ENCODE measurements at regions not wholly inside any gene's neighbourhood (a gene's known extent, or its start where the extent isn't known, plus 50 kb on each side); places are given as distances from the start of the nearest gene placed in this dataset.
"Not testable (repeated sequence)": the region's sequence is repeated elsewhere in the genome, so short reads cannot be mapped to it uniquely, and the experiment has no call there.

- H3K4me1 ChIP-seq, result no peaks in the 10 kb centered on the region
- intact Hi-C loops (cut with DNase I), result loop anchor here (10.0 kb wide), 1 partner anchor 203 kb away; no protein-coding TSS in a partner anchor
Measured at GRCh38 chr16:72457243-72457940, 285.4 kb upstream of the PMFBP1 start.

GRCh38 chr16:72455743-72456659 is 284.0 kb upstream of the PMFBP1 start:
- no peak for TF ChIP-seq POLR2A (IDR thresholded peaks at IDR 0.05)
- no peak for TF ChIP-seq POLR2AphosphoS5 (IDR thresholded peaks at IDR 0.05; ENCODE audit: insufficient read depth in 1 of 2, low read depth in 1 of 2)
- no peak for TF ChIP-seq CTCF (IDR thresholded peaks at IDR 0.05)
- intact Hi-C loops (cut with DNase I), result loop anchor here (10.0 kb wide), 1 partner anchor 201 kb away; no protein-coding TSS in a partner anchor
- Histone ChIP-seq H3K27me3 (no peaks in the 10 kb centered on the region), H3K4me3 (no peak overlapping the region), H3K9me3 (no peaks in the 10 kb centered on the region), H3K27ac (no peak overlapping the region), H3K4me1 (no peaks in the 10 kb centered on the region), H3K36me3 (no peaks in the 10 kb centered on the region)
- no peak for DNase-seq (ENCODE audit: extremely low spot score in 2 of 2)

More at GRCh38 chr16:72457243-72457940, 285.4 kb upstream of the PMFBP1 start:
- DNase-seq (ENCODE audit: extremely low spot score in 2 of 2), result no peak
- Histone ChIP-seq H3K4me3 (no peak overlapping the region), H3K9me3 (no peaks in the 10 kb centered on the region), H3K27ac (no peak overlapping the region), H3K36me3 (no peaks in the 10 kb centered on the region), H3K27me3 (no peaks in the 10 kb centered on the region)
- no peak for TF ChIP-seq POLR2AphosphoS5 (IDR thresholded peaks at IDR 0.05; ENCODE audit: insufficient read depth in 1 of 2, low read depth in 1 of 2)
- no peak for TF ChIP-seq POLR2A (IDR thresholded peaks at IDR 0.05)
- TF ChIP-seq CTCF (IDR thresholded peaks at IDR 0.05), result no peak

GRCh38 chr16:72453856-72454255 is 281.9 kb upstream of the PMFBP1 start:
- H3K27me3 ChIP-seq; H3K9me3 ChIP-seq; H3K27ac ChIP-seq; DNase-seq (ENCODE audit: extremely low spot score in 2 of 2); H3K4me3 ChIP-seq; H3K4me1 ChIP-seq; H3K36me3 ChIP-seq: not testable (repeated sequence)
- intact Hi-C loops (cut with DNase I), result loop anchor here (10.0 kb wide), 1 partner anchor 199 kb away; no protein-coding TSS in a partner anchor

GRCh38 chr16:72444696-72445095 is 272.7 kb upstream of the PMFBP1 start:
- no peak overlapping the region for H3K4me3 ChIP-seq
- no peaks in the 10 kb centered on the region for H3K27me3 ChIP-seq
- no peaks in the 10 kb centered on the region for H3K36me3 ChIP-seq
- H3K27ac ChIP-seq, result no peak overlapping the region
- no peak for DNase-seq (ENCODE audit: extremely low spot score in 2 of 2)
- intact Hi-C loops (cut with DNase I), result no loop called here
- no peaks in the 10 kb centered on the region for H3K9me3 ChIP-seq
- no peaks in the 10 kb centered on the region for H3K4me1 ChIP-seq
- TF ChIP-seq CTCF (IDR thresholded peaks at IDR 0.05), result no peak

GRCh38 chr16:72443809-72444208 is 271.9 kb upstream of the PMFBP1 start:
- H3K9me3 ChIP-seq, result no peaks in the 10 kb centered on the region

More at GRCh38 chr16:72443809-72444208, 271.9 kb upstream of the PMFBP1 start:
- no peak for TF ChIP-seq CTCF (IDR thresholded peaks at IDR 0.05)
- TF ChIP-seq POLR2AphosphoS5 (IDR thresholded peaks at IDR 0.05; ENCODE audit: insufficient read depth in 1 of 2, low read depth in 1 of 2), result no peak
- TF ChIP-seq POLR2A (IDR thresholded peaks at IDR 0.05), result no peak
- no peaks in the 10 kb centered on the region for H3K4me1 ChIP-seq
- H3K36me3 ChIP-seq, result no peaks in the 10 kb centered on the region
- H3K4me3 ChIP-seq, result no peak overlapping the region
- H3K27me3 ChIP-seq, result no peaks in the 10 kb centered on the region
- H3K27ac ChIP-seq, result no peak overlapping the region
- intact Hi-C loops (cut with DNase I), result no loop called here
- no peak for DNase-seq (ENCODE audit: extremely low spot score in 2 of 2)

All from vagina (tissue), 2 donors.